ENCODE measurements at regions not wholly inside any gene's neighbourhood (a gene's known extent, or its start where the extent isn't known, plus 50 kb on each side); places are given as distances from the start of the nearest gene placed in this dataset.
A peak's percentile ranks its signal among the peaks of the same experiment; 100 is the strongest.

DNA sequence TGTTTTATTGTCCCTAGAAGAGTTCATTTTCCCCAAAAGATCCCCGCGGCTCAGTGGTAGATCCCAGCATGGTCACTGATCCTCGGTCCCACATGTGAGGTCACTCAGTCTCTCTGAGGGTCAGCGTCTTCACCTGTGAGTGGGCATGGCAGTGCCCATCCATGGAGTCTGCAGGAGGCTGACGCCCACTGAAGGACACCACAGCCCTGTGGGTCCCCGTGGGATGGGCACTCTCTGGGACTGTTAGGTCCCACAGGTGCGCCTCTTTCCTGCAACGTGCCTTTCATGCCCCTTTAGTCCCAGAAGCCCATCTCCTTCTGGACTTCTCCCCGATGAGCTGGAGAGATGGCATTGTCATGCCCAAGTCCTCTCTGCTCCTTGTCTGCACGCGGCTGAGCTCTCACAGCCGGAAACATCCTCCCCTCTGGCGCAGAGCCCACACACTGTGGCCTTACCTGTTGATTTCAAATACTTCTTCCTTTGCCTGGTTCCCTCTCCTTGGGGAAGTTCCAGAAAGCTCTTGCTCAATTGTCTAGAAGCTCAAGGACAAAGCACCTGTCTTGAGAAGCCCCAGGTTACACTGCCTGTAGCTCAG lies 75.9 kb downstream of the PTGR3 start:
- TF ChIP-seq, protein P1, sequence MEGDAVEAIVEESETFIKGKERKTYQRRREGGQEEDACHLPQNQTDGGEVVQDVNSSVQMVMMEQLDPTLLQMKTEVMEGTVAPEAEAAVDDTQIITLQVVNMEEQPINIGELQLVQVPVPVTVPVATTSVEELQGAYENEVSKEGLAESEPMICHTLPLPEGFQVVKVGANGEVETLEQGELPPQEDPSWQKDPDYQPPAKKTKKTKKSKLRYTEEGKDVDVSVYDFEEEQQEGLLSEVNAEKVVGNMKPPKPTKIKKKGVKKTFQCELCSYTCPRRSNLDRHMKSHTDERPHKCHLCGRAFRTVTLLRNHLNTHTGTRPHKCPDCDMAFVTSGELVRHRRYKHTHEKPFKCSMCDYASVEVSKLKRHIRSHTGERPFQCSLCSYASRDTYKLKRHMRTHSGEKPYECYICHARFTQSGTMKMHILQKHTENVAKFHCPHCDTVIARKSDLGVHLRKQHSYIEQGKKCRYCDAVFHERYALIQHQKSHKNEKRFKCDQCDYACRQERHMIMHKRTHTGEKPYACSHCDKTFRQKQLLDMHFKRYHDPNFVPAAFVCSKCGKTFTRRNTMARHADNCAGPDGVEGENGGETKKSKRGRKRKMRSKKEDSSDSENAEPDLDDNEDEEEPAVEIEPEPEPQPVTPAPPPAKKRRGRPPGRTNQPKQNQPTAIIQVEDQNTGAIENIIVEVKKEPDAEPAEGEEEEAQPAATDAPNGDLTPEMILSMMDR (IDR thresholded peaks at IDR 0.05) = no peak
- Histone ChIP-seq H3K27ac (replicated peaks in 1 of 4) (no peak overlapping the region), H3K36me3 (no peaks in the 10 kb centered on the region), H3K4me3 (no peak overlapping the region), H3K27me3 (no peaks in the 10 kb centered on the region), H3K9me3 (no peaks in the 10 kb centered on the region), H3K4me1 (peaks cover 0 to 13% (median 6%) of the 10 kb centered on the region in 4 donors)
- WGBS = 90% methylated on average over 12 of the region's 13 CpGs
- no peak for DNase-seq (ENCODE audit: extremely low spot score)
- intact Hi-C loops (cut with DNase I) = no loop called here

DNA sequence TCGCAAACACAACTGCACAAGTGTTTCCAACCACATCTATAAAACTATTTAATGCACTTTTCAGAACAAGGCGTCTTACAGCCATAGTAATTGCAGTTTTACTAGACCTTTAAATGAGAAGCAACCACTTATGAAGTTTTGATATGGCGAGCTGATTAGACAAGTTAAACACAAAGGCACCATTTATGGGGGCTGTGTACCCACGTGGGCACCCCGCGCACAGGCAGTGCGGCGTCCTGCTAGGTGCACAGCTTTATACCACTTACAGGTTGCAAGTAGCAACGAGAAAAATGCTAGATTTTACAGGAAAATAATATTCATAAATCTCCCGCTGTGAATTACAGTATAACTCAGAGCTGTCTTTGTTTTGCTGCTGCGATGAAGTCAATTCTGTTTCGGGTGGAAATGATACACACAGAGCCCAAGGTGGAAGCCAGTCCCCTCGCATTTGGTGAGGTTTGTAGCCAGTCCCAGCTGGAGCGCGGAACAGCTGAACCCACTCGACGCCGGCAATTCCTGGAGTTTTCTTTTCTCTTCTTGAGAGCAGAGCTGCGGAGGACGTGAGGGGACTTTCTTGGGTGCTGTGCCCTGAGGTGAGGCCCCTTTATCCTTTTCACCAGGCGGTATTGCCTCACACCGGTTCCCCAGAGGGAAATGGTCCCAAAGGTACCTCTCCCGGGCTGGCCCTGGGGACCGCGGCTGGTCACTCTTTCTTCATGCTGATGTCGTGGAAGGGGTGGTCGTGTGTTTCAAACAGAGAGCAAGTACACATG lies 76.7 kb downstream of the PTGR3 start:
- H3K36me3 ChIP-seq = no peaks in the 10 kb centered on the region
- peaks cover 0 to 13% (median 6%) of the 10 kb centered on the region in 4 donors for H3K4me1 ChIP-seq
- DNase-seq (ENCODE audit: extremely low spot score) = no peak
- H3K4me3 ChIP-seq = no peak overlapping the region
- WGBS = 96% methylated on average over 27 of the region's 27 CpGs
- TF ChIP-seq POLR2A (IDR thresholded peaks at IDR 0.05; ENCODE audit: low read depth) = no peak
- TF ChIP-seq EP300 (IDR thresholded peaks at IDR 0.05) = no peak
- intact Hi-C loops (cut with DNase I) = no loop called here
- no peaks in the 10 kb centered on the region for H3K9me3 ChIP-seq
- H3K27ac ChIP-seq (replicated peaks in 1 of 4) = no peak overlapping the region
- no peaks in the 10 kb centered on the region for H3K27me3 ChIP-seq

DNA sequence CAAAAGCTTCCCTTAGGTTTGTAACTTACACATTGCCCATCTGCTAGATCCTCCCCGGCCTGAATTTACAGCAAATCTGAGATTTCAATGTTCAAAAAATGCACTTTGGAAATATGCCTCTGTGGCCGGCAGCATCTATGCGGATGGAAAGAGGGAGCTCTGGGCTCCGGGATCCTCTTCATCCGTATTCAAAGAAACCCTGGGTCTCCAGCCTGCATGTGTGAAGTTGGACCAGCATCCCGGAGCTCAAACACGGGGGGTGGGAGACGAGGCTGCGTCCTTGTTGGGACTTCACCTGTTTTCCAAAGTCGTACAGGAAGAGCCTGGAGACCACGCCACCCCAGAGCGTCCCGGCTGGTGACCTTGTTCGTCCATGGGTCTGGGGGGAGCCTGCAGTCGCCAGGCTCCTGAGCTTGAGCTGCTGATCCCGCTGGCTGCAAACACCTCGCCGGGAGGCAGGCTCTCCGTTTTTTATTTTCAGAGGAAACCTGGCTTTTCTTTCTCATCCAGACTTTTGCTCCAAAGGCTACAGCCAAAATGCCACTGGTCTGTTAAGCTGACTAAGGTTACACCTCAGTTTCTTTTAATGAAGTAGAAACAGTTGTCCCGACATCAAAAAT lies 77.4 kb downstream of the PTGR3 start:
- TF ChIP-seq EP300 (IDR thresholded peaks at IDR 0.05) = no peak
- TF ChIP-seq POLR2AphosphoS5 (IDR thresholded peaks at IDR 0.05) = no peak
- TF ChIP-seq POLR2A (IDR thresholded peaks at IDR 0.05; ENCODE audit: low read depth) = no peak
- TF ChIP-seq, protein P1 (IDR thresholded peaks at IDR 0.05) = no peak
- Histone ChIP-seq H3K4me3 (peak overlapping the region; percentile 24 to 31 (median 28)), H3K27ac (replicated peaks in 1 of 4) (no peak overlapping the region), H3K27me3 (no peaks in the 10 kb centered on the region), H3K4me1 (peaks cover 0 to 13% (median 6%) of the 10 kb centered on the region in 4 donors), H3K9me3 (no peaks in the 10 kb centered on the region), H3K36me3 (no peaks in the 10 kb centered on the region)
- 60% methylated on average over 20 of the region's 20 CpGs for WGBS
- intact Hi-C loops (cut with DNase I) = no loop called here
- DNase-seq (ENCODE audit: extremely low spot score) = peak; percentile 78

DNA sequence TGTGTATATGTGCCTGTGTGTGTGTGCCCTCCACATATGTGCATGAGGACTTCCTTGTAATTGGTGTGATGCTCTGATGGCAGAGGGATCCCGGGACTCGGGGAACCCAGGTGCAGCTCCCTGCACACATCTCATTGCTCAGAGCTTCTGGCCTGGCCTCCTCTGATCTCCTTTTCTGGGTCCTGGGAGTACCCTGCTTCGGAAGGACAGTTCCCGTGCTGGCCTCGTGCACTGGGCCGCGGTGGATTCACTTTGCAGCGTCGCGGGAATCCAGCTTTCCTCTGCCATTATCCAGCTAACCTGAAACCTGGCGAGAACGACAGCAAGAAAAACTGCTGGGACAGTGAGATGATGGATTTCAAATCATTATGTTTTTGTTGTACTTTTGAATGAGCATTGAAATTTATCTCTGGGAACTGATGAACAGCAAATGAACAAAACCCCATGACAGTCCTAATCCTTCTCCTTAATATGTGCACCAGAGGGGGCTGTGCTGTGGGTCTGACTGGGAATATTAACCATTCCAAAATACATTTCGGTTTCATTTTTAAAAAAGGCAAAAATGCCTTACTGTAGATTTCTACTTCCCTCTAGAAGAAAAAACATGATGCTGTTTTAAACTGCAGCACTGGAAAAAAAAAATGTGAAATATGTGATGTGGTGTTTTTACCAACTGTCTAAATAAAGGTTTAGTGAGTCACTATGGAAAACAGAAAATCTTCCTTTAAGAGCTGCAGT lies 78.2 kb downstream of the PTGR3 start:
- Histone ChIP-seq H3K9me3 (no peaks in the 10 kb centered on the region), H3K4me3 (peak overlapping the region; percentile 24 to 31 (median 28)), H3K27me3 (no peaks in the 10 kb centered on the region), H3K4me1 (peaks cover 0 to 13% (median 6%) of the 10 kb centered on the region in 4 donors), H3K36me3 (no peaks in the 10 kb centered on the region), H3K27ac (replicated peaks in 1 of 4) (no peak overlapping the region)
- 70% methylated on average over 13 of the region's 13 CpGs for WGBS
- DNase-seq (ENCODE audit: extremely low spot score) = no peak
- intact Hi-C loops (cut with DNase I) = no loop called here
- TF ChIP-seq, protein P1 (IDR thresholded peaks at IDR 0.05) = peak; percentile 21 to 41 (median 31)
- no peak for TF ChIP-seq EP300 (IDR thresholded peaks at IDR 0.05)

Measured in esophagus muscularis mucosa (tissue), 4 donors.